ENCODE measurements at regions not wholly inside any gene's neighbourhood (a gene's known extent, or its start where the extent isn't known, plus 50 kb on each side); places are given as distances from the start of the nearest gene placed in this dataset.

DNA sequence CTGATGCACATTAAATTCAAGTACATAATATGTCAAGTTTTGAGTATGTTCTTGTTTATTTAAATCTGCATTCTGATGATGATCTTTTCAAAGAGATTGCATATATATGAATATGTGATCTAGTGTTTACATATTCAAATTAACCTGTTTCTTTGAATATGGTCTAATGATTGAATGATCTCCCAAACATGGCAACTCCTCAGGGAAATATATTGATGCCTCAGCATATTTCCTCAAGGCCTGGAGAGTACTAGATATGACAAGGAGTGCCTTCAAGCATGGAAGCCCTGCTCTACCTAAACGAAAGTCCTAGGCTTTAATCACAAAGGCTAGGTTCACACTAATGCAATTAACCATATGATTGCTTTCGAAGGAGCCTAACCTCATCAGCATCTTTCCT lies 532.8 kb downstream of the ZIC1 start:
- DNase-seq = no peak

DNA sequence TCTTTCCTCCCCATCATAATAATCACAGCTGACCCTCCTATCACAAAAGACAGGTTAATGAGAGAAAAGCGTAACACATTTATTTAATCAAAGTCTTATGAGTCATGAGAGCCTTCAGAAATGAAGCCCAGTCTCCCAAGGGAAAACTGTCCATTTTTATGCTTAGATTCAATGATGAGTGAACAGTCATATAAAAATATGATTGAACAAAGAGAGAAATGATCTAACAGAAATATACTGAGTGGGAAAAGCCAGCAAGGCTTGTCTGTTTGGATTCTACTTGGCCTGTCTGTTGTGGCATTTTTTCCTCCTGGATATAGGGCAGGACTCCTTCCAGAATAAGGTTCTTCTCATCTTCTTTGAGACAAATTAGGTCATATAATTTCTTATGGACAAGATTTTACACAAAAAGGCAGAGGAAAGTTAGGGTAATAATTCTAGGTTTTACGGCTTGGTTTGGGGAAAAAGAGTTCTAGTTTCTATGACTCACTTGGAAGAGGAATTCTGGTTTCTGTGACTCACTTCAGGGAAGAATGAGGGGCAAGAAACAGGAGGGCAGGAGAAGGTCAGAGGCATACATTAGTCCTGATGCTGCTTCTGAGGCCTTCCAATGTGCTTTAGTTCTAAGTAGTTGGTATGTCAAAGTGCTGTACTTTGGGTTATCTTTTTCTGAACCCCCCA lies 534.2 kb downstream of the ZIC1 start:
- peak; percentile 94 for DNase-seq

DNA sequence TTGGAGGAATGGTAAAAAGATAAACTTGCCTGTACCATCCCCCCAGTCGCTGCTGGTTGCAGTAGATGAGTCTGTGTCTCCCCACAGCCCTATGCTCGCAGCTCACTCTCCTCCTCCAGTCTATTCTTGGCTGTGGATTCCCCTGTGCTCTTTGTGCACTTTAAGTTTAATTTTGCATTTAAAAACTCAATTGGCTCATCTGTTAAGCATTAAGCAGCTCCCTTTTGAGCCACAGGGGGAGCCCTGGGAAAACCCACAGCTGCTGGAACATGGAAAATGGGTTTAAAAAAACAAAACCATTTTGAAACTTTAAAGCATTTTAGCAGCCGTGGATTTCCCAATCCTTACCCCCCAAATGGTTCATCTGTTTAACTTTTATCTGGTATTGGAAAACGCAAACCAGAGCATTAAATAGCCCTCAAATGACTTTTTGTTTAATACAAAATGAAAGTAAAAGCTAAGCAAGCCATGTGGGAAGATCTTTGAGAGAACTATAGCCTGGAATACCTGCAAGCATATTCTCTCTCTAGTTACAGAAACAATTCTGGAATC lies 536.9 kb downstream of the ZIC1 start:
- DNase-seq = peak; percentile 85

DNA sequence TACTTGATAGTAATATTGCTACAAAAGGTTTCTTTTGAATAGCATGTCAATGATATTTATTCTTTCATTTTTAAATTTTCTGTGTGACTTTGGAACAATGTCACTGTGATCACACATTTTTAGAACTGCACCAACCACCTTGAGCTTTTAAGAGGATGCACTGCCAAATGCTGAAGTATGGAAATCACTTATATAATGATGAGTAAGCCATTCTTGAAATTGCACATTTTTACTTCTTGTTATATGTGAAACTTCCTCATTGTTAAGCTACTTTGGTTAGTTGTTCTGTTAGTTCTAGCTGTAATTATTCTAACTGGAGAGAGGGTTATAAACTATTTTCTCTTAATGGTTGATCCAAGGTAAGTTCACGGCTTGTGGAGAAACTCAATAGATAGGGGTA lies 547.5 kb downstream of the ZIC1 start:
- no peak for DNase-seq

DNA sequence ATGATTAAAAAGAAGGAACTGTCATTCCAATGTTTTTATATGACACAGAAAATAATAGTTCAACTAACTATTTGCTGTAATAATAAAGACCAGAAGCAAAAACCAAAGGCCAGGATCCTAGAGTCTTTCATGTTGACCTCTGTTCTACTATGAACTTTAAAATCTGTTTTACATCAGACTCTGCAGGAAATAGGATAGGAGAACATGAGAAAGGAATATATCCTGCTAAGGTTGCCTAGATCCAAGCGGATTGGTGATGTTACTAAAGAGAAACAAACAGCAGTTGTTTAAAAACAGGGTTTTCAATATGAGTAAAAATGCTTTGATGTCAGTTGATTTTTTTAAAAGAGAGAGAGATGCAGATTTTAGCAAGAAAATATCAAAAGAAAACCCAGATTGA lies 549.6 kb downstream of the ZIC1 start:
- no peak for DNase-seq

DNA sequence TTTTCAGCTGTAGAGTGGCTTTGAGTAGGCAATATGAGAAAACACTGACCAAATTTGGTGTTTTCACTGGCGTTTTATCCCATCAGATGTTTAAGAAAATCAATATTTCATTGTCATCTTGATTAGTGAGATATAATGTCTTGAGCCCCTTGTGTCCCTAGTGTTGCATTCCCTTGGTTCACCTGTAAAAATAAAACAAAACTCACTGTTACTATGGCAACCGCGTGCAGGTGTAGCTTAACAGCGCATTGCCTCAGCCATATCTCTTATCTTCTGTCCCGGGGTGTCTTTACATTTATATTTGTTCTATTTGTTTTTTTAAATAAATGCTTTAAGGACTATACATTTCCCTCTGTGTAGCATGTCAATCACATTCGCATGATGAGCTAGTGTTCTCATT lies 551.6 kb downstream of the ZIC1 start:
- no peak for DNase-seq

DNA sequence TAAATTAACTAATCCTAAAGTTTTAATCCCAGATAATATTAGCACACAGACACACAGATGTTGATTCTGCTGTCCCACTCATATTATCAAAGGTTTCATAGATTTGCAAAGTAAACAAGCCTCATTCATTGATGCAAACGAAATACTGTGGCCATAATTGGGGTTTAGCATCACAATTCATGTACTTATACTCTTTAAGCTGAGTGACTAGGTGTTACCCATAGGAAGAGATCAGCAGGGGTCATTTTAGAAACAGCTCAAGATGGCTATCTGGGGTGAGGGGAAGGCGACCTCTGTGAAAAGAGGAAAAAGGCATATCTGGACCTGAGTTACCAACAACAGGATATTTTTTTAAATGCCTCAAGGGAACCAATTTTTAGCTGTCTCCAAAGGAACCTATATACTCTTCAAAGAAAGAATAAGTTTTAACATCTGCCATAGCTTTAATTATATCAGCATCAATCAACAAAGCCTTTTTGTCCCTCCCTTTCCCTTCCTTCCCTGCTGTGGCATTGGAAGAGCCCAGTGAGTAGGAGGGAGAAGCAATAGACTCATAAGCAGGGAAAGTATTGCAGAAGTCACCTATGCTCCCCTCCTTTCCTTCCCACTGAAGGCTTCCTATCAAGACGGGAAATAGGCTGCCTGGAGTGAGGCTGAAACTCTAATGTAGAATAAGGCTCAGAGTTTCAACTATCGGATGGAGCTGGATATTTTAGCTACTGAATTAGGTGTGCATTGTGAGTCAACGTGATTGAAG lies 553.4 kb downstream of the ZIC1 start:
- no peak for DNase-seq

DNA sequence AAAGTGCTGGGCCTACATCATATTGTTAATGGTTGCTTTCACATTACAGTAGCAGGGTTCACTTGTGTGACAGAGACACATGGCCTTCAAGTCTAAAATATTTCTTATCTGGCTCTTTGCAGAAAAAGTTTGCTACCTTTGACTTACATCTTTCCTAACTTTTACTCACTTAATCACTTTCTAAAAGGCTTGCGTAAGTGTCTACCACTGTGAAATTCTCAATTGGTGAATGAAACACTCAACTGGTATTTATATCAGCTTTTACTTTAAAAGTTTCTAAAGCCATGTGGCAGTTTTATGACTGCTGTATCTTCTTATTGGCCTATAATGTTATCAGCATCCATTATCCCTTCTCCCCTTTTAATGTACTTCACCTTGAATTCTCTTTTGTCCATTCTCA lies 554.5 kb downstream of the ZIC1 start:
- DNase-seq = no peak

DNA sequence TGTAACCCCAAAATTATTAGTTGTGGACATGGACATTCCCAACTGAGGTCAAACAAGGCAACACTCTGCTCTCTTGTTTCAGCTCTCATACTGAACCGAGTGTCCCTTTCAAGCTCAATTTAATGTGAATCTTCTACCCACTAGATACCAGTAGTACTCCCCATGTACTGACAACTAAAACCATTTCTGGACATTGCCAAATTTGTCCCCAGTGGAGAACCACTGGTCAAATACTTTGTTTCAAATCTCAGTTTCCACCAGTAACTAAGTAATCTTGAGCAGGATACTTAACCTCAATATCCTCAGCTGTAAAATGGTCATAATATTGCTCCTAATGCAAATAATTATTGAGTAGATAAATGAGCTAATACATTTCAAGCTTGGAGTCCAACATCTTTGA lies 566.0 kb downstream of the ZIC1 start:
- no peak for DNase-seq

DNA sequence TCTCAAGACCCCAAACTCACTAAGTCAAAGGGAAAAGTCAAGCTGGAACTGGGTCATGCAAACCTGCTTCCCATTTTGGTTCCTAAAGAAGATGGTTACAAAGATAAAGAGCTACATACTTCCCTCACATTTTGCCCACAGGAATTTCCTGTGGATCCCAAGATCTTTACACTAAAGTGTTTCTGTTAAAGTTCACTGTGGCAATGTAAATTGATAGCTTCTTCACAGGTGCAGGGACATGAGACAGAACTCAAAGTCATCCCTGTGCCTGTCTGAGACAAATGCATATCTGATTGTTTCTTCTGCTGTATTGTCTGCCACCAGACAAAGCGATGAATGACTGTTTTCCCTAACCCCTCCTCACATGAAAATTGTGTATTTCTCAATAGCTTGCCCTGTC lies 567.8 kb downstream of the ZIC1 start:
- peak; percentile 20 for DNase-seq

DNA sequence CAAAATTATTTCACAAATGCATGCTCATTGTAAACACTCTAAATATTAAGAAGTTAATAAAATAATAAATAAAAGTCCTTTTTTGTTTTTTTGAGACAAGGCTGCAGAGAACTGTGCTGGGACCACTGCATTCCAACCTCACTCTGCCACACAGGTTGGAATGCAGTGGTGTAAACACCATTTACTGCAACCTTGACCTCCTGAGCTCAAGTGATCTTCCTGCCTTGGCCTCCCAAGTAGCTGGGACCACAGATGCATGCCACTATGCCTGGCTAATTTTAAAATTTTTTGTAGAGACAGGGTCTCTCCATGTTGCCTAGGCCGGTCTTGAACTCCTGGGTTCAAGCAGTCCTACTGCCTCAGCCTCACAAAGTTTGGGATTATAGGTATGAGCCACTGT lies 578.4 kb downstream of the ZIC1 start:
- DNase-seq = peak; percentile 8

DNA sequence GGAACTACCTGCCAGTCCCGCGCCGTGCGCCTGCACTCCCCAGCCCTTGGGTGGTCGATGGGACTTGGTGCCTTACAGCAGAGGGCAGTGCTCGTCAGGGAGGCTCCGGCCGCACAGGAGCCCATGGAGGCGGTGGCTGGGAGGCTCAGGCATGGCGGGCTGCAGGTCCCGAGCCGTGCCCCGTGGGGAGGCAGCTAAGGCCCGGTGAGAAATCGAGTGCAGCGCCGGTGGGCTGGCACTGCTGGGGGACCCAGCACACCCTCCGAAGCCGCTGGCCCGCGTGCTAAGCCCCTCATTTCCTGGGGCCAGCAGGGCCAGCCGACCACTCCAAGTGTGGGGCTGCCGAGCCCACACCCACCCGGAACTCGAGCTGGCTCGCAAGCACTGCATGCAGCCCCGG lies 580.2 kb downstream of the ZIC1 start:
- DNase-seq = no peak

DNA sequence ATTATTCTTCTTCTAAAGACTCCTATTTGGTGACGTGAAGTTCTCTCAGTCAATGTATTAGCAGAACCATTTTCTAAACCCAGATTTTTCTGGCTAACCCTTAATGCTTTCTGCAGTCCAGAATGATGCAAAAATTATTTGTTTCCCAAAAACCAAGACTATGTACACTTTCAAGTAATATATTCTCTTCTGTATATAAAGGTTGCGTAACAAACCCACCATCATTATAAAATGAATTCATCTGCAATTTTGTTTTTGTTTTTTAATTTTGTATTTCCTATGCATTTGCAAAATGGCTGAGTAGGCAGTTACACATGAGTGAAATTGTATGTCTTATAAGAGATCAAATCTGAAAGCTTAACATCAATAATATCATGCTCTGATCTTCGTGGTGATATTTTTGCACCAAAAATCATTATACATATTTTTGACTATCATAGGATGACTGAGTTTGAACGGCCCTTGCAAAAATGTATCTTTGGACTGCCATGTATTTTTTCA lies 593.6 kb downstream of the ZIC1 start:
- no peak for DNase-seq

DNA sequence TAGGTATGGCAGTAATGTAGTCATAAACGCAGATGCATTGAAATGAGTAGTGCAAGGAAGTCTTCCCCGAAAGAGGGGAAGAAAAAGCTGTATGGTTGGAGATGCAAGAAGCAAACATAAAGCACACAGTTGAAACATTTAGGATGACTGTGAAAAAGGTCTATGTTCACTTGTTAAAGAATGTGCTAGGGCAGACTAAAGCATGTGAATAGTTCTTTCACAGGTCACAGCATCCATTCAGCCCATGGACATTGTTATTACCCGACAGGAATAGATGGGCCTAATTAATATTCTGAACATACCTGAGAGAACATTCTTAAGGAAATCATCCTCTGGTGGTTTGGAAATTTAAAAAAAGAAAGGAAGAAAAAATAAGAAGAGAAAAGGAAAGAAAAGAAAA lies 595.2 kb downstream of the ZIC1 start:
- no peak for DNase-seq

DNA sequence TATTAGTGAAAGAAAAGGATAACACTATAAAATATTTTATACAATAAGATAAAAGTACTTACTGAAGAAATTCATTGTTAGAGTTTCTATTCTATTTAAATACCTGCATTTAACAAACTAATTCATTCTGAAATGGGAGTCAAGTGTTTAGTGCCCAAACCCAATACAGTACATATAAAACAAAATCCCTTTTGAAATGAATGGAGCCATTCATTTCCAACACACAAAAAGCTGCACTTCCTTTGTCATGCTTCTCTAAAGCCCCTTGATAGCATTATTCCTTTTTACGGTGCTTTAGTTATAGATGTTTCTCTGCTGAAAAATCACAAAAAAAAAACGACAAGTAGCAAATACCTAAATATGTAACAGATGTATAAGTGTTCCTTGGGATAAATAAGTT lies 596.3 kb downstream of the ZIC1 start:
- no peak for DNase-seq

DNA sequence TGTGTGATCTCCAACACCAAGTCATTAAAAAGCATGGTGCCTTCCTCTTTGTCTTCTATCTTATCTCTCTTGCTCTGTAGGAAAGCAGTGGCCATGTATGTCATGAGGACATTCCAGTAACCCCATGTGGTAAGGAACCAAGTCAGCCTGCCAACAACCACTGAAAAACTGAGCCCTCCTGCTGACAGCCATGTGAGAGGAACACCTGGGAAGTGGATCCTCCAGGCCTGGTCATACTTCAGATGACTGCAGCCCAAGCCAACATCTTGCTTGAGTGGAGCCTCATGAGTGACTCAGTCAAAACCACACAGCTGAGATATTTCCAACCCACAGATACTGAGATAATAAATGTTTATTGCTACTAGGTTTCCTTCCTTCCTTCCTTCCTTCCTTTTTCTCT lies 597.3 kb downstream of the ZIC1 start:
- DNase-seq = peak; percentile 71

DNA sequence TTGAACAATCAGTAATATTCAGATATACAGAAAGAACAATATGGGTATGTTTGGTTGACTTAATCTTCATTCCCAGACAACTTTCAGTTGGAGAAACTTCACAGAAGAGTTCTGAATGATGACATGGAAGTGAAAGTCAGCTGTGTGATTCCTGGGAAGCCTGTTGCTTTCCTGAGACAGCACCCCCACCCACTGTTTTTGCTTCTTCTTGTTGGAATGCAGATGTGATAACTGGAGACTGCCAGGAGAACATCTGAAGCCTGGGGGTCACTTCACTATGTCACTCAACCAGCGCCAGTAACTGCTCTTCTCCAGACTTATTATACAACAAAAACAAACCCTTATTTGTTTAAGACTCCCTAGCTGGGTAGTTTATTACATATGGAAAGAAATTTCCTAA lies 599.4 kb downstream of the ZIC1 start:
- no peak for DNase-seq

DNA sequence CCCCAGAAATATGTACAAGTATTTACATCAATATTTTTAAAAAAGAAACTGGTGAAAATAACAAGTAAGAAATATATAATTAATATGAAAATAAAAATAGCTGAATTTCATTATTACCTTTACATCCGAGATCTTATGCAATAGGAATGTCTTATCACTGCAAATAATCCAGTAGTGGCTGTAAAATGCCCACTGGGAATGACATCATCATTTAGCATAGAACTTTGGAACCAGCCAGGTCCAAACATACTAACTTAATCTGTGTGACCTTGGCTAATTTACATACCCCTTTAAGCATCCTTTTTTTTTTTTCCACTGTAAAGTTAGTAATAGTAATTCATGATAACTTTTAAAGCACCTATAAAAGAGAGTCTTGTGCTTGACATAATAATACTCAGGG lies 611.7 kb downstream of the ZIC1 start:
- DNase-seq = peak; percentile 8

DNA sequence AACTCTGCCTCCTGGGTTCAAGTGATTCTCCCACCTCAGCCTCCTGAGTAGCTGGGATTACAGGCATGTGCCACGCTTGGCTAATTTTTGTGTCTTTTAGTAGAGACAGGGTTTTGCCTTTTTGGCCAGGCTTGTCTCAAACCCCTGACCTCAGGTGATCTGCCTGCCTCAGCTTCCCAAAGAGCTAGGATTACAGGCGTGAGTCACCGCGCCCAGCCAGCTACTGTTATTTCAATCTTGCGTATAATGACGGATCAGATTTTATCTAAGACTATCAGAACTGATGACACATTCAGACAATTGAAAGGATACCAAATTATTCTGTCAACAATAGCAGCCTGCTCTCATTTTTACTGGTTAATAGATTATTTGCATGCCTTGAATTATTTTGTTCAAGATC lies 612.2 kb downstream of the ZIC1 start:
- peak; percentile 52 for DNase-seq

DNA sequence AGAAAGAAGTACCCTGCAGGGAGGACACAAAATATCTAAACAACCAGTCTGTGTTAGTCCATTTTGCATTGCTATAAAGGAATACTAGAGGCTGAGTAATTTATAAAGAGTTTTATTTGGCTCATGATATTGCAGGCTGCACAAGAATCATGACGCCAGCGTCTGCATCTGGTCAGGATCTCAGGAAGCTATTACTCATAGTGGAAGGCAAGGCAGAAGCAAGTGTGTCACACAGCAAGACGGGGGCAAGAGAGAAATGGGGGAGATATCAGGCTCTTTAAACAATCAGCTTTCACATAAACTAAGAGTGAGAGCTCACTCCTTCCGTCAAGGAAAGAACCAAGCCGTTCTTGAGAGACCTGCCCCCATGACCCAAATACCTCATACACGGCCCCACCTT lies 614.8 kb downstream of the ZIC1 start:
- DNase-seq = peak; percentile 83

DNA sequence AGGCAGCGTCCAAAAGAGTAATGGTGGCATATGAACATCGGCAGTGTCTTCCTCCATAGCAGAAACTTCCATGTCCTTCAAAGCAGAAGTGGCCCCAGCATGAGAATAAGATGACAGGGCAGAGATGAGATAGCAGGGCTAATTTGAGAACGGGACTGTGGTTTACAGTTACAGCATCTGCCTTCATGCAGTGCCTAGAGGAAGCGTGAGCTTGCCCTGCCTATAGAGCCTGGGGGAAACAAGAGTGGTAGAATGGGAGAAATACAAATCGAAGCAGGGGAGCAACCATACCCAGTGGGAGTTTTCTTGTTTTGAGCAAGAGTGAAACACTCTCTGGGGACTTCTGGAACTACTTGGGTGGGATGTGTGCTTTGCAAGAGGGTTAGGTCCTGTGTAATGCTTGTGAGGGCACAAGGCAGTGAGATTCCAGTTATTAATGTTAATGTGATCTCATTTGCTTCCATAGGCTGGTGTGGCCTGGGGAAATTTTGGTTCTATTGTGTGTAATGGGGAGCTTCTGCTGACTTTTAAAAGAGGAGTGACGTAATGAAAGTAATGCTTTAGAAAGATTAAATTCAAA lies 616.9 kb downstream of the ZIC1 start:
- no peak for DNase-seq

DNA sequence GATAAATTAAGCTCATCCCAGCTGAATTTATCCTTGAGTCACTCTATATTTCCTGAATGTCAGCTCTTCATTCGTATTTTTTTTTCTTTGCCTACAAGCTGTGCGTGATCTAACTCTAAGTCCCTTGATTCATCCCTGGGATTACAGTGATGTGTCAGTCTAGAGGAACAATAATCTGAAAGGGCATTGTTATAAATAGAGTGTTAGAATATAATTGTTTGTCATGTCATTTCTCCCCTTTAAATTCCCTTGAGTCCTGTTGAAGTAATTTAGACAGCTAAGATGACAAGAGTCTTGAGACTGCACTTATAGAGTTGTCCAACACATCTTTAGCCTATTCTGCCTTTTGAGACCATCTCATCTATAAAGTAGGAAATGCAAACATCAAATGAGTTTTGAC lies 621.8 kb downstream of the ZIC1 start:
- DNase-seq = no peak

DNA sequence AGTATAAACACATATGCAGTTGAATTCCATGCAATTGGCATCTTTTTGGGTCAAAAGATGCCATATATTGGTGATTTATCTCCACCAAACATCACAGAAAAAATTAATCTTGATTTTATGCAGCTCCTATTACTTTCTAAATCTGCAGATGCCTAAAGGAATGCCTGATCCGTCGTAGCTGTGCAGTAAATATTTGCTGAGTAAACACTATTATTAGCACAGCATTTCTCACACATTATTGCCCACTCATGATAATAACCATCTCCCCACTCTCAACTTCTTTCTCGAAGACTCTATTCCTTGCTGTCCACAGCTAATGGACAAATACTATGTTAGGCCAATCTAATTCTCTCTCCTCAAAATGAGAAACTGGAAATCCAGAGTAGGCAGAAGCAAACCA lies 625.2 kb downstream of the ZIC1 start:
- DNase-seq = no peak

DNA sequence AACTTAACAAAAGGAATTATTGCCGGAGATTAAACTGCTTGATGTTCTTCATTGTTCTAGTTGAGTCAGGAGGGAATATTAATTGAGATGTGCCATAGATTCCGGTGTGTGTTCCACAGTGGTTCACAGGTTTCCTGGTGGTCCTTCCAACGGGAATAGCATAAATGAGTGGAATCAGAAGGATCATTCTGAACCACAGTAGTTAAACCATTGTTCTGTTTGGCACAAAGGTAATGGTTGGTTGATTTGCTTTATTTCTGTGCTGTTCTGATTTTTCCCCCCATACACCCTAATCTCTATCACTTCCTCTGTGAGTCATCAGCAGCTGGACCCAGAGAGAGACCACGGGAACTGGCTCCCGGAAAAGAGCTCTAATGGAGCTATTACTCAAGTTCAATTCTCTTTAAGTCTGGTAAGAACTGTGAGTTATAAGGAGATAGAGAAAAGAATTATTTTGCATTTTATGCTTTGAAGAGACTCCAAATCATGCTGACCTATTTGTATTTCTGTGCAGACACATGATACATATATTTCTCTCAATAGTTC lies 627.2 kb downstream of the ZIC1 start:
- peak; percentile 50 for DNase-seq

All from EL (cell line).